NCI-H460 (cell line): ENCODE measurements at regions not wholly inside any gene's neighbourhood (a gene's known extent, or its start where the extent isn't known, plus 50 kb on each side); places are given as distances from the start of the nearest gene placed in this dataset.

ENCODE experiments used
- DNase-seq: peaks from one replicate; pipeline ENCODE4 v3.0.0-alpha.2; 2016; ENCODE audit warnings: low read depth; ENCODE audit errors: extremely low read depth

DNA sequence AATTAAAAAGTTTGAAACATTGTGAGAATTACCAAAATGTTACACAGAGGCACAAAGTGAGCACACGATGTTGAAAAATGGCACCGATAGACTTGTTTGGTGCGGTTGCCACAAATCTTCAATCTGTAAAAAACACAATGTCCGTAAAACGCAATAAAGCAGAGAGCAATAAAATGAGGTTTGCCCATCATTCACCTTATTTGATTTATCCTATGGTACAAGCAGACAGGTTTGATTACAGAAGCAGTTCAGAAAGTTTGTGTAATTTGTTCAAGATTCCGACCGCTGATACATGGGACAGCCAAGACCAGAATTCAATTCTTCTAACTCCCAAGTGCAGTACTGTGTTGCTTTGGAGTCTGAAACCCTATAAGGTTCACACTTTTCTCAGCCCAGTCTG lies 318.3 kb upstream of the PROX1 start:
- DNase-seq = no peak

DNA sequence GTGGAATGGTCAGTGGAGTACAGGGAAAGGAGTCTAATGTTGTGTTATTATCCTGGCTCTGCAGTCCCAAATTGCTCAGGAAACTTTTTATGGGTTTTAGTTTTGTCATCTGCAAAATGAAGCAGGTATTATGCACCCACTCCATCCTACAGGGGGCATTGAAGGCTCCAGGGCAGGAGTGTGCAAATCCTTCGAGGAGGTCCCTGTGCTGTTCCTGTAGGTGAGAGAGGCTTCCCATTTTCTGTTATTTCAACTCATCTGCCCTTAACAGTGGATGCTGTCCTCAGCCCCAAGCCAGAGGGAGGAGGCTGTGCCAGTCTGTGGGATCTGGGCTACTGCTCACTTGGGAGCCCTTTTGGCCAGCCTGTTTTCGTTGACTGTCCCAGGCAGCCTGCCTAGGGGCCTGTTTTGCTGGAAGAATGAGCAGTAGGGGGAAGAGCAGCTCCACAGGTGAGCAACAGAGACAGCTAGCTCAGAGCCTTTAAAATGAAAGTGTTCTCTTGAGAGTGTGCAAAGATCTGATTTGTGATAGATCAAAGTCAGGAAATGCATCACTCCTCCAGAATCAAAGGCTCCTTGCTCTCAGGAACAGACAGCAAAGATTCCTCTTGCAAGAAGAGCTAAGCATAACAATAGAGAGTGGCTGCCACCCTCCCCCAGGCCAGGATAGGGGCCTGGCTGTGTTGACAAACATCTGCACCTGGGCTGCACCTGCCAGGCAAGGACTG lies 317.6 kb upstream of the PROX1 start:
- DNase-seq = no peak

DNA sequence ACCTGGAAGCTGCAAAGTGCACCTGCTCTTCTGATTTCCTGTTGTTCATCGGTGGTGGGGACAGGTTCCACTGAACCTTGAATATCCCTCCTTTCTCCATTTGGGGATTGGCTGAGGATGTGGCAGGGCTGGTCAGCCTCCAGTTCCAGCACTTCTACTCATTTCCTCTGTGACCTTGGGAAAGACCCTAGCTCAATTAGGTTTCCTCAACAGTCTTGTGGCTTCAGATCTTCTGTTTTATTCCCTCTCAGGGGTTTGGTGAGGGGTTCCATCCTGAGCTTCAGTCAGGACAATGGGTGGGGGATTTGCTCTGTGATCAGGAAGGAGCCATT lies 317.1 kb upstream of the PROX1 start:
- no peak for DNase-seq

DNA sequence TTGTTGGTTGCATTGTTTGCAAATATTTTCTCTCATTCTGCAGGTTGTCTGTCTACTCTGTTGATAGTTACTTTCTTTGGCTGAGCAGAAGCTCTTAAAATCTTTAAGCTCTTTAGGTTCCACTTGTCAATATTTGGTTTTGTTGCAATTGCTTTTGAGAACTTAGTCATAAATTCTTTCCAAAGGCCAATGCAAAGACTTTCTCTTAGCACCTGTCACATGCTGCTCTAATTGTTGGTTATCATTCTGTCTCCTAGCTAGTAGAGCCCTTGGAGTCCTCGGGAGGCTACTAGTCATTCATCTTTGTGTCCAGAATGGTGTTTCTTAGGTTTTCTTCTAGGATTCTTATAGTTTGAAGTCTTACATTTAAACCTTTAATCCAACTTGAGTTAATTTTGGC lies 312.7 kb upstream of the PROX1 start:
- DNase-seq = no peak

DNA sequence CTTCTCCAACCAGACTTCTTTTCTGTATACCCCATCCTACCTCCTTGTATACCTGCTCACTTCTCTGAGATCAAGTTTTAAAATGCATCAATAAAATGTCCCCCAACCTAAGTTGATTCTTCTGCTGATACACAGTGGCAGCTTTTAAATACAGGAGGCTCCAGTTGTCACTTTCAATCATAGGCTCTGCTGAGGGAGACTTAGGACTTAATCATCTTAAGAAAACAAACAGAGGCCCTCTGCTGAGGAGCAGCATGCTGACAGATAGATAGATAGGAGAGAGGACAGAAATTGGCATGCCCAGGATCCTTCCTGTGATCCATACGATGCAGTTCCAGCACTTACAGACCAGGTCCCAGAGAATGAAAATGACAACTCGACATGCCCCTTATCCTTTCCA lies 311.0 kb upstream of the PROX1 start:
- DNase-seq = no peak

DNA sequence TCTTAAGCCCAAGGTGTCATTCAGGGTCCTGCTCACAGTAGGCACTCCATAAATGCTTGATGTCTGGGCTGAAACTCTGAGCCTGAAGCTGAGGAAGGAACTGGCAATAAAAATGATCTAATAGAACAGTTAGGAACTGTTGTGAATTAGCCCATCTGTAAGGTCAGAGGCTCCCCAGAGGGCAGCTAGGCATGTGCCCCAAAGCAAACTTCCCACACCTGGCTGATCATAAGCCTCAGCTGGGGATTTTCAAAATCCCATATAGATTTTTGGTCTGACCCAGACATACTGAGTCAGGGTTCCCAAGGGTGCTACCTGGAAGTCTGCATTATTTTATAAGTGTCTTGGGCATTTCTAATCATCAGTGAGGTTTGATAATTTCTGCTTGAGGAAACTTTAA lies 309.4 kb upstream of the PROX1 start:
- no peak for DNase-seq

DNA sequence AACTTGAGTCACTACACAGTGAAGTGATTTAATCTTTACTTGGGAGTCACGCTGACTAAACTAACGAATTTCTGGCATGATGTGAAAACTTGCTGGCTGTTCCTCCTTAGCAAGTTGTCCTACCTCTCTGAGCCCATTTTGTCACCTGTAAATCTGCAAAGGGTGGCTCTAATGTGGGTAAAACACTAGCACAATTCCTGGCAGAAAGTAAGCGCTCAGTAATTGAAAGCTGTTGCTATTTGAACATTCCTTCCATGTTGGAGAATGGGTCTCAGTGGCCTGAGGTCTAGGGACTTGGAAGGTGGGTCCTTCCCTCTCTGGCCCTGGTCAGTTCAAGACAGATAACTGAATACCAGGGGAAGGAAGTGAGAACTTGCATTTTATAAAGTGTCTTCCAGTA lies 309.0 kb upstream of the PROX1 start:
- no peak for DNase-seq

DNA sequence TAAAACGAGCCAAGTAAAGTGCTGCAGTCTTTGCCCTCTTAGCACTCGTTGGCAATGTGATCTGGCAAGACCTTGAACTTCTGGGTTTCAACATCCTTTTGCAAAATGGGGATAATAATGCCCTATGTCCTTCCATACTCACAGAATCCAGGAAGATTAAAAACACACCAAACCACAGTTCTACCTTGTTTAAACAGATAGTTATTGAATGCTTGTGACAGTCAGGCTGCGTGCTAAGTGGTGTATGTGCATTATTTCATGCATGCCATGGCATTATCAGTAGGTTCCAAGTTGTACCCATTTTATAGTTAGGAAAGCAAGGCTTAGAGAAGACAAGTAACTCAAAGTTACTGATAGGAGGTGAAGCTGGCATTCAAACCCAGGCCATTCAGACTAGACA lies 308.6 kb upstream of the PROX1 start:
- no peak for DNase-seq

DNA sequence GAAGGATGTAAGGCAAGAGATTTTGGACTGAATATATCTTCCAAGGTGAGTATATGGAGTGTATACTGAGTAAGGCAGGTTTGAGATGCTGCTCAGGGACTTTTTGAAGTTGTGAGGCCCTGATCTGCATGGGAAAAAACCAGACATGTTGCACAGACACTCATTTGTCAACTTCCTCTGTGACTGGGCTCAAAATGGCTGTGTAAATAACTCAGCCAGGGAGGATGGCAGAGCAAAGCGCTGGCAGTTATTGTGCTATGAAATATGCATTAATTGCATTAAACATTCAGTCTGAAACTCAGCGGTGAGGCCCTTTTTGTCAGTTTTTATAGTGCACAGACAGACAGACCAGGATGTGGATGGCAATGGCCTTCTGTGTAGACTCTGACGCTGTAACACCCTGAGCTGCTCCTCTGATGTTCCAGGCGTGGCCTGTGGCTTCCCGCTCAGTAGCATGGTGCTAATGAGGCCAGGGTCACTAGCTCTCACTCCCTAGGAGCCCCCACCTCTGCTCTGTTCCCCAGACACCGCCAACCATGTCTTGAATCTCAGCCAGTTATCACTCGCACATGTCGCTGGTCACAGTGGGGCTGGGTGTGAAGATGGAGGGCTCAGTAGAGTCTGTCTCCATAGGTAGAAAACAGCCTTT lies 307.0 kb upstream of the PROX1 start:
- DNase-seq = no peak

DNA sequence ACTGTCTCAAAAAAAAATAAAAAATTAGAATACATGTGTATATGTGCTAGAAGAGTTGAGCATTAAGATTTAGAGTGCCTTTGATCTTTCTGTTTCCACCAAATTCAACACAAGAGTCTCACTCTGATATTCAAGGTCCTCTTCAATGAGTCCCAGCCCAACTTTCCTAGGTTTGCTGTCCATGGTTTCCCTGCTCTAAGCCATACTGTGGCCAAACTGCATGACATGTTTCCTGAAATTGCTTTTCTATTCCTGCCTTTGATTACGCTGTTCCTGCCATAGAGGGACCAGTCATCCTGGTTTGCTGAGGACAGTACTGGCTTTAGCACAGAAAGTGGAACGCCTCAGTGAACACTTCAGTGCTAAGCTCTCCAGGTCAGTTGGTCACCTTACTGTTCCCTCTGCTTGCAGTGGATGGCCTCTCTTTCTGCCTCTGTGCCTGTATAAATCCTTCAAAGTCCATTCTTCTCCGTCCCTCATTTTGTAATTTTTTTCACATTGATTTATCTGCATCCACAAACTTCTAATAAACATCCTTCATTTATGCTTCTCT lies 305.9 kb upstream of the PROX1 start:
- no peak for DNase-seq

DNA sequence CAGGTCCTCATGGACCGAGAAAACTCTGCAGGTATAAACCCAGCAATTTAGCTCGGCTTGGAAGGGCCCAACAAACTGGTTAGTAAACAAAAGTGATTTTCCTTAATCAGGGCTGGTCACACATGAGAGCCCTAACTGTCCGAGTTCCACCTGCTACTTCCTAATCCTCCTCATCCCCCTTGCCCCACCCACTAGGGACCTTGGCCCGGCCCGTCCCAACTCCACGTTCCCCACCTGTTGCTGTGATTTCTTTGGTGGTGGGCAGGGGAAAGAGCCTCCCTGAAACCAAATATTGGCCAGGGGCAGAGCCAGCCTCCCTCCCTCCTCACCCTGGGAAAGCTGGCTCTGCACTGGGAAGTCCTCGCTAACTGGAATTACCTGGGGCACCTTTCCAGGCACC lies 304.2 kb upstream of the PROX1 start:
- DNase-seq = no peak

DNA sequence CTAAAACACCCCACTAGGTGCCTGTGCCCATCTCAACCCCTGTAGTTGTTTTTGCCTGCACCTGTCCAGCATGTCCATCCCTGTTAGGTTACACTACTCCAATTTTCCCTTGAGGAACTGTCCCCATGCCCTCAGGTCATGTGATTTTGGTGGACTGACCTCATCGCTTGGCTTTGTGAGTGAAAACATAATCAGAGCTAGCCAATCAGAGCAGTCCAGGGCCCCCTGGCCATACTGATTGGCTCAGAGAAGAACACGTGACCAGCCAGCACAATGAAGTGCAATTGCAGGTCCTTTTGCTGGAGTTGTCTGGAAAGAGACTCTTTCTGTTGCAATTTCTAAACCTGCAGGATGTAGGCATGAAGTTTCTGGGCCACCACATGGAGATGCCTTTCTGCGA lies 303.3 kb upstream of the PROX1 start:
- DNase-seq = no peak

DNA sequence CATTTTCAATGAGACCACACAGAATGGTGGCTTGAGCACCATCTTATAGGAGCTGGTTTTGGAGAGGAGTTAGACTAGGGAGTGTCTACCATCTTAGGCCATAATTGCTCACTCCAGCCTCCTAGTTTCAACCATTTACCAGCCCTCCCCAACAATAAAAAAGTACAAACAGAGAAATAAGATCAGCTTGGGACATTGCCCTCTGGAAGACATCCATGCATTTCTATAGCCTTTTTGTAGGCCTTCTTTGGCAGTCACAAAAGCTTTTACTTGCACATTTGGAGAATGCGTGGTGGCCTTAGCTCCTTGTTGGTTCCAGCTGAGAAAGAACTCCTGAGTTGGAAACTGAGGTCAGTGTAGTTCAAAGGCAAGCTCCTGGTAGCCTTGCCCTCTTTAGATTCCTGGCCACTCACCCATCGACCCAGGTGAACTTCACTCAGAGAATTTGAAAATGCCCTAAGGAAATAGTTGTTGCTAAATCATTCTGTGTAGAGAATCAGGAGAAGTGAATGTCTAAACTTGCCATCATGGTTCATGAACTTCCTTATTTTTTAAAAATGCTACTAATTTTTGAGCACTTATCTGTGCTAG lies 301.7 kb upstream of the PROX1 start:
- DNase-seq = no peak

DNA sequence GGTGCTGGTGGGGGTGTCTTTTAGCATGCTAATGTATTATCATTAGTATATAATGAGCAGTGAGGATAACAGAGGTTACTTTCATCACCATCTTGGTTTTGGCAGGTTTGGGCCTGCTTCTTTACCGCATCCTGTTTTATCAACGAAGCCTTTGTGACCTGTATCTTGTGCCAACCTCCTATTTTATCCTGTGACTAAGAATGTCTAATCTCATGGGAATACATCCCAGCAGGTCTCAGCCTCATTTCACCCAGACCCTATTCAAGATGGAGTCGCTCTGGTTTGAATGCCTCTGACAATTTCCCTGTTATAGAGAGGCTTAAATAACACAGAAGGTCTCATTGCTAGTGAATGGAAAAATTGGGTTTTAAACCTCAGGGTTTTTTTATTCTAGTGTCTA lies 300.8 kb upstream of the PROX1 start:
- no peak for DNase-seq

DNA sequence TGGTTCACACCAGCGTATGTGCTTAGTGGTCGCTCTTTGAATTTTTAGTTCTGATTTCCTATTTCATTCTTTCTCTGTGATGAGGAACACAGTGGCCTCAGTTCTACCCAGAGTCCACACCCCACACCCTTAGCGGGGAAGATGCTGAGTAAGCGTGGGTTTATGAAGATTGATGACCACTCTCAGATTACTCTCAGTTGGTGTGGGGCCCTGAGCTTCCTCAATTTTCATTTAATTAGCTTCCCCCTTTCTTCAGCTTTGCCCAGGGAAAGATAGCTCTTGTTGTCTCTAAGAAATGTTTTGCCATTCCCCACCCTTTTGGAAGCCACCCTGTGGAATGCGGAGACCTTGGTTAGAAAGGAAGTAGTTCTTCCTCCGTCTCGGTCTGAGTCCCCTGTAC lies 299.9 kb upstream of the PROX1 start:
- DNase-seq = no peak

DNA sequence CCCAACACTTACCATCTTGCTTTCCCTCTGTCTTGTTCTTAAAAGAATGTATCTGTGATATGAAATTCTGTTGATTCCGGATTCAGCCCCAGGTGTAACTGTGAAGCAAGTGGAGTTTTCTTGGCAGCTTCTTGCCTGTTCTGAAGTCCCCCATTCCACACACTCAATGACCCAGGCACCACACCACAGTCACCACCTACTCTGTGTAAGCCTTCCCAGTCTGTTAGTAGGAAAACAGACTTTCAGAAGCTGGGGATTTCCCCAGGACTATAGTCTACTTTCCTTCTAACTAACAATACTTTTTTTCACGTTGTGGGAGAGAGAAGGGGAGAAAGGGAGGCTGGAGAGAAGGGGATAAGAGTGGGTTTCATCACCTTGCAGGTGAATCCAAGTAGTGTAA lies 299.1 kb upstream of the PROX1 start:
- DNase-seq = no peak

DNA sequence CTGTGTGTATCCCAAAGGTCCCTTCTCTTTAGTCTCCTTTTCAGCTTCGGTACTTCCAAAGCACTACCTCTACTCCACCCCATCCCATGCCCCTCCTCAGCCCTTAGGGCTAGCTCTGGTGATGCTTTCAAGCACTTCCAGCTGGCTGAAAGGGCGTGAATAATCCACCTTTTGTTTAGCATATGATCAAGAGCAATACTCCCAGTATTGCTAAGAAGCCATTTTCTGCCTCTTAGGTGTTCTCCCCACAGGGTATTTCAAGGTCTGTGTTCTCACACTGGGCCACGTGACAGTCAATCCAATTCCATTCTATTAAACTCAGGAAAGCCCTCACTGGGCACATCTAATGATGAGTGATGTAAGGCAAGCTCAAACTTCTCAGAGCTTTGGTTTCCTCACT lies 298.5 kb upstream of the PROX1 start:
- DNase-seq = no peak

DNA sequence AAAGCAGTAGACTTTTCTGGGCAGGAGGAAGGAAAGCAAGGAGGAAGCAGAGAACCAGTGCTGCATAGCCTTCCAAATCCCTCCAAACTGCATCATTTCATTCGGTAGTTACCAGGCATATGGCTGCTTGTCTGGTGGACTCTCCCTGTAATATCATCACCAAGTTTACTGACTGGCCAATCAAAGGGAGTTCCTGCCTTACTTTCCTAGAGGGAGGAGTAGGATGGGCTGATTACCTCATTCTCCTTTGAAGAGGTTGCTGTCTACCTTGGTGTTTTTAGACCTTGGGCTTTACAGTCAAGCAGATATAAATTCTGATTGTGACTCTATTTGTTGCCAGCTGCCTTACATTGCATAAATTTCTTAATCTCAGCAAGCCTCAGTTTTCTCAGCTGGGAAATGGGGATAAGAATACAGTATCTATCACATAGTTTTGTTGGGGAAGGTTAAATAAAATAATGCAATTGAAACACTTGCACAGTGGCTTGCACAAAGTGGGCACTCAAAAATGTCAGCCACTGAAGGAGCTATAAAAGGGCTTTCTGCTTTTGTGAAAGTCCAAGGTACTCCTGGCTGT lies 297.3 kb upstream of the PROX1 start:
- DNase-seq = no peak

DNA sequence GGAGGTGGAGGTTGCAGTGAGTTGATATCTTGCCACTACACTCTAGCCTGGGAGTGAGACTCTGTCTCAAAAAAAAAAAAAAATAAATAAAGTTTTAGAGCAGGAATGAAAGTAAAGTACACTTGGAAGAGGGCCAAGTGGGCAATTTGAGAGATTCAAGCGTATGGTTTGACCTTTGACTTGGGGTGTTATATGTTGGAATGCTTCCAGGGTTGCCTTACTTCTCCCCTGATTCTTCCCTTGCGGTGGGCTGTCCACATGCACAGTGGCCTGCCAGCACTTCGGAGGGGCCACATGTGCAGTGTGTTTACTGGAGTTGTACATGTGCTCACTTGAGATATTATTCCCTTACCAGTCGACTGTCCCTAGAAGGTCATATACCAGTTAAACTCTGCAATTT lies 295.5 kb upstream of the PROX1 start:
- DNase-seq = no peak

DNA sequence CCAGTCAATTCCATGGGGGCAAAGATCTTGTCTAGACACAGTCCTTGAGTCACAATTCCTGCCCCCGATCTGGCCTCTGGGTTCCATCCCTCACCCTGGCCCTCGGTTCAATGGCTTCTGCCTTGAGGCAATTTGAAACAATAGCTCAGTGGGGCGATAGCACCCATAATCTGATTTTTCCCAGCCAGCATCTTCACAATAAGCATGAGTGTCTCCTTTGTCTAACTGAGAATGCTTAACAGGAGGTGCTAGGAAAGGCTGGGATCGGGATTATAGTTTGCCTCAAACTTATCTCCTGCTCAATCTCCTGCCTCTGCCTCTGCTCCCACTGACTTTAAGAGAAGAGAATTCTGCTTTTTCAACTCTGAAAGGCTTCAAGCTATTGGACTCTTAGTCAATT lies 293.9 kb upstream of the PROX1 start:
- no peak for DNase-seq

DNA sequence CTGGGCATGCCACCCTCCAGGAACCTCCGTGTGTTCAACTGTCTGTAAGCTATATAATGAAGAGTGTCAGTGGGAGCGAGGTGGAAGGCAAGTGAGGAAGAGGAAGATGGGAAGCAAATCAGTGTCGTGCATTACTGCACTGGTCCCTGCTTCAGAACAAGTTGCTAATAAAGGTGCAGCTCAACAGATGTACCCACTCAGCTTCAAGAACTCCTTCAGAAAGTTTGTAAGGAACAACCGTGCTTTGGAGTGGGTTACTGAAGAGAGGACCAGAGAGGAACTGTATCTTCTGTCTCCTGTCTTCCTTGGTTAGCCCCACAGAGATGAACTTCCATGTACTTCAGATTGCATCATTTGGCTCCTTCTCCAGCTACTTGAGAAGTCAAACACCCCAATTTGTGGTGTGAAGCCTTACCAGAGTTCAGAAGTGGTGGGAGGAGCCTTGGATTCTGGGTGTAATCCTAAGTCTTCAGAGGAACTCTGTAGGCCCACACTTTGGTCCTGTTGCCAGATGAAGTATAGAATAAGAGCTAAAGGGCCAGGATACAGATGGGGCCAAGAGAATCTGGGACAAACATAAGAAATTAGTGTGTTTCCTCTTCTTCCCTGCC lies 290.5 kb upstream of the PROX1 start:
- no peak for DNase-seq
